Lower leg skin (tissue), 4 donors: ENCODE measurements at regions not wholly inside any gene's neighbourhood (a gene's known extent, or its start where the extent isn't known, plus 50 kb on each side); places are given as distances from the start of the nearest gene placed in this dataset.

Experiments used
- DNase-seq, 2 donors: peaks; one replicate each; pipeline ENCODE4 v3.0.0-alpha.2; 2019; ENCODE audit warnings: low spot score in 2 of 2
- H3K4me3 ChIP-seq: fragments of 200-600 bp; sonication (generic); 2 replicates; pipeline ENCODE4 v1.5.1; 2017; ENCODE audit warnings: mild to moderate bottlenecking, low read depth; ENCODE audit not compliant: poor library complexity, severe bottlenecking
- CTCF ChIP-seq, 3 donors: fragments of 450-650 bp; IDR thresholded peaks; one replicate each; pipeline ENCODE4 v1.5.1; 2016; ENCODE audit warnings: antibody characterized with exemption in 3 of 3, mild to moderate bottlenecking in 3 of 3, moderate library complexity in 2 of 3
- POLR2A ChIP-seq, 2 donors: fragments of 450-650 bp; IDR thresholded peaks; one replicate each; pipeline ENCODE4 v1.6.1; 2016 to 2017; ENCODE audit warnings: antibody characterized with exemption in 2 of 2, mild to moderate bottlenecking in 1 of 2, moderate library complexity in 1 of 2
- WGBS, 2 donors: methylation state at CpG; one replicate each; pipeline ENCODE4 v1.1.5; 2018; 5-methylcytosine and 5-hydroxymethylcytosine counted together
- intact Hi-C: fragments of 100-400 bp; cut with DNase I; formaldehyde crosslinking; loops from one replicate; pipeline ENCODE4 v1.15.0; 2023; ENCODE audit warnings: low total_unique reads

GRCh38 chr2:105600949-105601794 is 143.5 kb upstream of the NCK2 start:
- TF ChIP-seq CTCF (IDR thresholded peaks at IDR 0.05), result no peak
- TF ChIP-seq POLR2A (IDR thresholded peaks at IDR 0.05), result no peak
- intact Hi-C loops, result no loop called here
- no peak for DNase-seq
- H3K4me3 ChIP-seq, result no peak overlapping the region
- WGBS, 2 donors, result 87 to 89% methylated on average over 8 of the region's 8 CpGs

GRCh38 chr2:105600602-105600948 is 144.1 kb upstream of the NCK2 start:
- intact Hi-C loops, result no loop called here
- TF ChIP-seq POLR2A (IDR thresholded peaks at IDR 0.05), result no peak
- no peak for TF ChIP-seq CTCF (IDR thresholded peaks at IDR 0.05)
- DNase-seq, result no peak
- no peak overlapping the region for H3K4me3 ChIP-seq
- WGBS, 2 donors, result 70 to 80% methylated on average over 6 of the region's 6 CpGs

GRCh38 chr2:105600037-105600442 is 144.7 kb upstream of the NCK2 start:
- intact Hi-C loops, result no loop called here
- TF ChIP-seq CTCF (IDR thresholded peaks at IDR 0.05) (no peak), POLR2A (IDR thresholded peaks at IDR 0.05) (no peak)
- WGBS, 2 donors, result 92 to 94% methylated on average over 9 of the region's 9 CpGs

GRCh38 chr2:105598829-105599698 is 145.6 kb upstream of the NCK2 start:
- DNase-seq, result no peak
- H3K4me3 ChIP-seq, result no peak overlapping the region
- TF ChIP-seq CTCF (IDR thresholded peaks at IDR 0.05) (no peak), POLR2A (IDR thresholded peaks at IDR 0.05) (no peak)
- intact Hi-C loops, result no loop called here
- WGBS, 2 donors, result 74 to 79% methylated on average over 6 of the region's 6 CpGs

More at GRCh38 chr2:105600037-105600442, 144.7 kb upstream of the NCK2 start:
- DNase-seq, result no peak
- no peak overlapping the region for H3K4me3 ChIP-seq

- DNase-seq, result no peak
- WGBS, 2 donors, result 88 to 91% methylated on average over 10 of the region's 10 CpGs
- intact Hi-C loops, result no loop called here
Measured at GRCh38 chr2:105597806-105598803, 146.6 kb upstream of the NCK2 start.

More at GRCh38 chr2:105597806-105598803, 146.6 kb upstream of the NCK2 start:
- TF ChIP-seq CTCF (IDR thresholded peaks at IDR 0.05) (no peak), POLR2A (IDR thresholded peaks at IDR 0.05) (no peak)
- no peak overlapping the region for H3K4me3 ChIP-seq
